Mucosa of rectum (tissue), 2 donors: ENCODE measurements at regions not wholly inside any gene's neighbourhood (a gene's known extent, or its start where the extent isn't known, plus 50 kb on each side); places are given as distances from the start of the nearest gene placed in this dataset.

ENCODE experiments used
- H3K27ac ChIP-seq, 2 donors: one replicate each; pipeline ENCODE4 v1.7.0; 2013; ENCODE audit warnings: inconsistent platforms in 2 of 2, low read depth in 2 of 2, low read length in 2 of 2
- H3K27me3 ChIP-seq, 2 donors: one replicate each; pipeline ENCODE4 v1.7.0; 2013; ENCODE audit warnings: low read length in 2 of 2; ENCODE audit not compliant: control insufficient read depth in 2 of 2, insufficient read depth in 2 of 2
- H3K36me3 ChIP-seq, 2 donors: one replicate each; pipeline ENCODE4 v1.7.0; 2013; ENCODE audit warnings: low read length in 2 of 2; ENCODE audit not compliant: control insufficient read depth in 2 of 2, insufficient read depth in 2 of 2
- H3K4me1 ChIP-seq, 2 donors: one replicate each; pipeline ENCODE4 v1.7.0; 2013; ENCODE audit warnings: low read length in 2 of 2, mild to moderate bottlenecking in 1 of 2; ENCODE audit not compliant: control insufficient read depth in 2 of 2, insufficient read depth in 2 of 2
- H3K4me3 ChIP-seq, 2 donors: one replicate each; pipeline ENCODE4 v1.7.0; 2013; ENCODE audit warnings: low read length in 2 of 2
- H3K9ac ChIP-seq, 2 donors: one replicate each; pipeline ENCODE4 v1.7.0; 2013; ENCODE audit warnings: low read length in 2 of 2, low read depth in 1 of 2, mild to moderate bottlenecking in 1 of 2
- H3K9me3 ChIP-seq, 2 donors: one replicate each; pipeline ENCODE4 v1.7.0; 2013; ENCODE audit warnings: low read length in 2 of 2; ENCODE audit not compliant: control insufficient read depth in 2 of 2
- donor health status: healthy.
- donor health status: Normal muscosa, but diverticular disease.

DNA sequence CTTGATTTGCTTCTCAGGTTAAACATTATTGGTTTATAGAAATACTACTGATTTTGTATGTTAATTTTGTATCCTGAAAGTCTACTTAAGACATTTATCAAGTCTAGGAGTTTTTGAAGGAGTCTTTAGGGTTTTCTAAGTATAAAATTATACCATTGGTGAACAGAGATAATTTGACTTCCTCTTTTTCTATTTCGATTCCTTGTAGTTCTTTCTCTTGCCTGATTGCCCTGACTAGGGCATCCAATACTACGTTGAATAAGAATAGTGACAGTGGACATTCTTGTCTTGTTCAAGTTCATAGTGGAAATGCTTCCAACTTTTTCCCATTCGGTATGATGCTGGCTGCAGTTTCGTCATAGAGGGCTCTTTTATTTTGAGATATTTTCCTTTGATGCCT lies 807.5 kb upstream of the SLC10A2 start:
- Histone ChIP-seq H3K4me3 (no peak overlapping the region), H3K9ac (no peak overlapping the region), H3K4me1 (no peaks in the 10 kb centered on the region)

DNA sequence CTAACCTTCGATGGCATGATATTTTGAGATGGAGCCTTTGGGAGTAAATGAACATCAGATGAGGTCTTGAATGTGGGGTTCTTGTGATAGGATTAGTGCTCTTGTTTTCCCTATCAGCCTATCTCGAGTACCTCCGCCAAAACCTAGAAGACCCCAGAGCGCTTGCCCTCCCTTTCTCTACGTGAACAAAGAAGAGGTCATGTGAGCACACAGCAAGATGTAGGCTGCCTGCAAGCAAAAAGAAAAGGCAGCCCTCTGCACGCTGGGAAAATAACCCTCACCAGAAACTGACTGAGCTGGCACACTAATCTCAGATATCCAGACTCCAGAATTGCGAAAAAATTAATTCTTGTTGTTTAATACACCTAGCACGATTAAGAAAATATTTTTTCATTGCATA lies 799.8 kb upstream of the SLC10A2 start:
- Histone ChIP-seq H3K4me1 (no peaks in the 10 kb centered on the region), H3K4me3 (no peak overlapping the region)

More for the DNA sequence above, 807.5 kb upstream of the SLC10A2 start:
- H3K36me3 ChIP-seq = no peaks in the 10 kb centered on the region
- no peaks in the 10 kb centered on the region for H3K9me3 ChIP-seq
- H3K27ac ChIP-seq = no peak overlapping the region
- no peaks in the 10 kb centered on the region for H3K27me3 ChIP-seq

DNA sequence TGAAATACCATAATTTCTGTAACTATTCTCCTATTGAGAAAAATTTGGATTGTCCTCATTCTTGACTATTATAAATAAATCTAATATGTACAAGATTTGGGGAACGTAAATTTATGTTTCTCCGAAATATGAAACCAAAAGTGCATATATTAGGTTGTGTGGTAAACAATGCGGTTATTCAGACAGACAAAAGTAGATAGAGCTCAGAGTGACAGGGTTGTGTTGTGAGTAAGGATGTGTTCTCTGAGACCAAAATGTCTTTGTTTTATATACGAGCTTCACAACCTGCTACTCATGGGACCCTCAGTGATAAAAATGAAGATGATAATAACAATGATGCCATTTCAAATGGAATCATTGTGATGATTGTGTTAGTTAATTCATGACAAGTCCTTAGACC lies 796.3 kb upstream of the SLC10A2 start:
- Histone ChIP-seq H3K9ac (no peak overlapping the region), H3K27me3 (no peaks in the 10 kb centered on the region), H3K27ac (no peak overlapping the region), H3K9me3 (no peaks in the 10 kb centered on the region), H3K4me3 (no peak overlapping the region), H3K36me3 (no peaks in the 10 kb centered on the region), H3K4me1 (no peaks in the 10 kb centered on the region)

More for the DNA sequence above, 799.8 kb upstream of the SLC10A2 start:
- Histone ChIP-seq H3K9ac (no peak overlapping the region), H3K27me3 (no peaks in the 10 kb centered on the region), H3K36me3 (no peaks in the 10 kb centered on the region), H3K9me3 (no peaks in the 10 kb centered on the region), H3K27ac (no peak overlapping the region)

DNA sequence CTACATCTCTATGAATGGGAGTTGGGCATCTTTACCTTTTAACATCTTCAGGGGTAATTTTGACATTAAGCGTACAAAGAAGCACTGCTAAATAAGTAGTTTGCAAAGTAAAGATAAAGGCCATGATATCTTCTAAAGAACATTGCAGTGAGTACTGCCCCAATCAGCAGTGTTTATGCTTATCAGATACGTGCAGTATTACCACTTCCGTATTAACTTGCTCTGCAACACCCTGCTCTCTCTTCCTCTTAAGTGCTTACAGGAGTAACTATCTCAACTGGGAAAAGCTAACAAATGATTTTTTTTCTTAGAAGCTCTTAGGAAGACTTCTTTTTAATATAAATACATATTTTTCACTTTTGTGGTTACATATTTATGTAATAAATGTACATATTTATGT lies 793.7 kb upstream of the SLC10A2 start:
- no peak overlapping the region for H3K9ac ChIP-seq
- H3K27me3 ChIP-seq = no peaks in the 10 kb centered on the region
- H3K36me3 ChIP-seq = no peaks in the 10 kb centered on the region
- H3K27ac ChIP-seq = no peak overlapping the region
- H3K9me3 ChIP-seq = no peaks in the 10 kb centered on the region
- H3K4me3 ChIP-seq = no peak overlapping the region
- H3K4me1 ChIP-seq = no peaks in the 10 kb centered on the region

DNA sequence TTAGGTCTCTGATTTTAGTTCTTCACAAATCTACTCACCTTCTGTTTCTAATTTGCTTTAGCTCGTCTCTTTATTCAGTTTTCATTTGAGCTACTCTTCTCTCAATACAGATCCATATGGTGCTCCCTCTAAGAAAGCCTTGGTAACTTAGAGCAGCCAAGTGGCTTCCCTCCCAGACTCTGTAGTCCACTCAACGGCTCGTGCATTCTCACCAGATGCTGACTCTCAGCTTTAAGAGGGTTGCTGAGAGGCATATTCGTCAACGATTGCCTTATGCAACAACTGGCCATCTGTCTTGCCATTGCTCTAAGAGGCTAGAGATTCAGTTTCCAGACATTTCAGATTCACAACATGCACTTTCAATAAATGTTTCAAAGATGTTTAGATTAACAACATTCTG lies 785.8 kb upstream of the SLC10A2 start:
- Histone ChIP-seq H3K9me3 (no peaks in the 10 kb centered on the region), H3K4me1 (no peaks in the 10 kb centered on the region), H3K27me3 (no peaks in the 10 kb centered on the region), H3K4me3 (no peak overlapping the region), H3K27ac (no peak overlapping the region), H3K36me3 (no peaks in the 10 kb centered on the region), H3K9ac (no peak overlapping the region)

DNA sequence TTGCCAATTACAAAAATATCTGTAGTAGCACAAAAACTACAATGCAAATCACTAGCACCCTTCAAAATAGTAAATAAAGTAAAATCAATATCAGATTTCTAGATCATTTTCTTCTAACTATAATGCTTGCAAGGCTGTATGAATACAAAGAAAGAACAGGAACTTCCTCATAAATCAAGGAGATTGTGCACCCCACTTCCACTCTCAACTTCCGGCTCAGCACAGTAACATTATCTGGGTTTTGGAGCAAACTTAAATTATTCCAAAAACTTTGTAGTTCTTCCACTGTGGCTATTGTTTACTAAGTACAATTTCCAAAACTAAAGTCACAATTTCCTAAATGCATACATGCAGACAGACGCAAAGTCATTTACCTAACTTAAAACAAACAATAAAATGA lies 778.3 kb upstream of the SLC10A2 start:
- H3K4me1 ChIP-seq = no peaks in the 10 kb centered on the region
- H3K9ac ChIP-seq = no peak overlapping the region
- no peak overlapping the region for H3K27ac ChIP-seq
- no peaks in the 10 kb centered on the region for H3K27me3 ChIP-seq
- no peaks in the 10 kb centered on the region for H3K9me3 ChIP-seq
- no peak overlapping the region for H3K4me3 ChIP-seq
- no peaks in the 10 kb centered on the region for H3K36me3 ChIP-seq

DNA sequence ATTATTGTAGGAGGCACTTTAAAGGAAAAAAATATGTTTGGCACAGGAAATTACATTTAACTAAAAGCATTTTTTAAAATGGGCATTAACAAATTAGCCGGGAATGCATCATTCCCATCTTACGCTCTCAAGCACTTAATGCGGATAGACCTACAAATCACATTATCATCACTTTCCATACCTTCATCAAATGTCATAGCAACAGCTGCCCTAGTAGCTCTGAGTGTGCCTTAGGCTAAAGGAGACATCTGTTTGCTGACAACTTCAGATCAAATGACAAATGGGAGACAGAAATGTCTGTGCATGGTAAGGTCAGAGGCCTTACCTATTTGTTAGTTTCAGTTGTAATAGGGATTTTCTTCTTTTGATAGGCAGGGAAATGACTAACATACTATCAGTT lies 773.2 kb upstream of the SLC10A2 start:
- no peak overlapping the region for H3K4me3 ChIP-seq
- H3K9me3 ChIP-seq = no peaks in the 10 kb centered on the region
- H3K27ac ChIP-seq = no peak overlapping the region
- H3K27me3 ChIP-seq = no peaks in the 10 kb centered on the region
- H3K9ac ChIP-seq = no peak overlapping the region
- H3K4me1 ChIP-seq = no peaks in the 10 kb centered on the region
- no peaks in the 10 kb centered on the region for H3K36me3 ChIP-seq

DNA sequence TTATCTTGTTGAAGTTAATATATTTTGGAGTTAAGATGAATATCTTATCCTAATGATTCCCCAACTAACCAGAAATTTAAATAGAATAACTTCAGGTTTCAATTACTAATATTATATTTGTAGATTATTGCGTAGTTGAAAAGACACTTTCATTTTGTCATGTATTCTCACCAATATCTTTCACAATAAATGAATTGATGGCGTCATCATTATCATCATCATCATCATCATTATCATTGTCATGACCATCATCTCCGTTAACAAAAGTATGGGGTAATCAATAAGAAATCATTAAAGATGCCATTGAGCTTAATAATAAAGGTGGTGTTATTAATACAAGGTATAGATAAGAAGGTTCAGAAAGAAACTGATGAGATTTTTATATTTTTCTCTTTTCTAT lies 768.8 kb upstream of the SLC10A2 start:
- Histone ChIP-seq H3K9me3 (no peaks in the 10 kb centered on the region), H3K36me3 (no peaks in the 10 kb centered on the region), H3K9ac (no peak overlapping the region), H3K4me1 (no peaks in the 10 kb centered on the region), H3K27ac (no peak overlapping the region), H3K27me3 (no peaks in the 10 kb centered on the region), H3K4me3 (no peak overlapping the region)

DNA sequence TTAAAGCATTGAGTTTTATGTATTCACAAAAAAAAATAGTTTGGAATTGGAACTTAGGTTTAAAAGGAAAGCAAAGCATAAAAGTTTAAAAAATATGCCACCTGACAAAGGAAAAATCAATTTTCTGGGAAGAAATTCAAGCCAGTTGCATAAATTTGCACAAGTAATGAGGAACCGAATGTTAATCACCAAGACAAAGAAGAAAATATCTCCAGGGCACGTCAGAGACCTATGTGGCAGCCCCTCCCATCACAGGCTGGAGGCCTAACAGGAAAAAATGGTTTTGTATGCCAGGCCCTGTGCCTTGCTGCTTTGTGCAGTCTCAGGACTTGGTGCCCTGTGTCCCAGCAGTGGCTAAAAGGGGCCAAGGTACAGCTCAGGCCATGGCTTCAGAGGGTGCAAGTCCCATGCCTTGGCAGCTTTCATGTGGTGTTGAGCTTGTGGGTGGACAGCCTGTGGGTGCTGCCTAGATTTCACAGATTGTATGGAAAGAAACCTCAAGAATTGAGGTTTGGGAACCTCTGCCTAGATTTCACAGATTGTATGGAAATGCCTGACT lies 767.2 kb upstream of the SLC10A2 start:
- no peaks in the 10 kb centered on the region for H3K4me1 ChIP-seq
- H3K4me3 ChIP-seq = no peak overlapping the region
- H3K27me3 ChIP-seq = no peaks in the 10 kb centered on the region
- H3K36me3 ChIP-seq = no peaks in the 10 kb centered on the region
- no peaks in the 10 kb centered on the region for H3K9me3 ChIP-seq
- H3K9ac ChIP-seq = no peak overlapping the region
- H3K27ac ChIP-seq = no peak overlapping the region

DNA sequence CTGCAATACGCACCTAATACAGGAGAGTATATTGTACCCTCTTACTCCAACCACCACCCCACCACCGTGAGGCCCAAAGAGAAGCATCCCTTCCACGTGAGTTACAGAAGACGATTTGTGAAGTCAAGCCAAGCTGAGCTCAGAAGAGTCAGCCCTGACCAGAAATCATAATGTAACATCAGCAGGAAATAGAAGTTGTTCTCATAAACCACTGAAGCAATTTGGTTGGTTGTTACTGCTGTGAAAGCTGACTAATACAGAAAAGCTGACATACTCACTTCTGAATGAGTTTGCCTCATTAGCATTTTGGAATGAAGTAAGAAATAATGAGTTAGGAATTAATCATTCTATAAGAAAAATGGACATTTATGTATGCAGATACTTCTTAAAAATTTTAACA lies 749.4 kb upstream of the SLC10A2 start:
- no peak overlapping the region for H3K27ac ChIP-seq
- H3K9ac ChIP-seq = no peak overlapping the region
- no peak overlapping the region for H3K4me3 ChIP-seq
- peaks cover 2 to 3% of the 10 kb centered on the region in 2 donors for H3K9me3 ChIP-seq
- no peaks in the 10 kb centered on the region for H3K4me1 ChIP-seq
- no peaks in the 10 kb centered on the region for H3K36me3 ChIP-seq
- no peaks in the 10 kb centered on the region for H3K27me3 ChIP-seq

DNA sequence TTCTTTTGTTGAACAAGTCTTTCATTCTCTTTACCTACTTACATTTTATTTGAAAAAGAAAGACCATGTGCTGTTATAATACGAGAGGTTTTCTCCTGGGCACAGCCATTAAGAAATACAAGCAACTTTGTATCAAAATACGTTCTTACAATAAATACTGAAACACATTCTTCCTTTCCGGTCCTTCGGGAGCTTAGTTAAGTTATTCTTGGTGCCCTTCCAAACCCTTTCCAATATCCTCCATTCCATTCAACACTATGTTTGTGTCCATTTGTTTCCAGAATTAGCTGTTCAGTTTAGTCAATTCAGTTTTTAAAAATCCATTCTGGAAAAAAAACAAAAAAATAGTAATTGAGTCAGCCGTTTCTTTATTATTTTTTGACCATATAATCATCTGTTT lies 746.8 kb upstream of the SLC10A2 start:
- peaks cover 2 to 3% of the 10 kb centered on the region in 2 donors for H3K9me3 ChIP-seq
- H3K9ac ChIP-seq = no peak overlapping the region
- no peaks in the 10 kb centered on the region for H3K4me1 ChIP-seq
- no peak overlapping the region for H3K27ac ChIP-seq
- H3K4me3 ChIP-seq = no peak overlapping the region
- no peaks in the 10 kb centered on the region for H3K27me3 ChIP-seq
- no peaks in the 10 kb centered on the region for H3K36me3 ChIP-seq
